ENCODE measurements at regions not wholly inside any gene's neighbourhood (a gene's known extent, or its start where the extent isn't known, plus 50 kb on each side); places are given as distances from the start of the nearest gene placed in this dataset.

GRCh38 chr4:96525898-96526297 is 686.0 kb downstream of the PDHA2 start:
- TF ChIP-seq CTCF (conservative IDR thresholded peaks at IDR 0.05; ENCODE audit: low read length) (no peak), EZH2phosphoT487 (IDR thresholded peaks at IDR 0.05; ENCODE audit: borderline replicate concordance, low read depth, low read length) (no peak)

Measured in OCI-LY7 (cell line).